Liver (tissue), 7 donors: ENCODE measurements at regions not wholly inside any gene's neighbourhood (a gene's known extent, or its start where the extent isn't known, plus 50 kb on each side); places are given as distances from the start of the nearest gene placed in this dataset.
"Not testable (repeated sequence)": the region's sequence is repeated elsewhere in the genome, so short reads cannot be mapped to it uniquely, and the experiment has no call there.

ENCODE experiments used
- DNase-seq: peaks from one replicate; pipeline ENCODE4 v3.0.0-alpha.2; 2017; ENCODE audit warnings: low spot score
- H3K27ac ChIP-seq, 2 donors: one replicate each; pipeline ENCODE4 v1.7.0; 2013; ENCODE audit warnings: inconsistent platforms in 2 of 2, low read length in 2 of 2, control low read depth in 1 of 2, low read depth in 1 of 2, mild to moderate bottlenecking in 1 of 2
- H3K27me3 ChIP-seq, 4 donors: one replicate each; pipeline versions ENCODE4 v1.6.1 to v1.7.0; 2013; ENCODE audit warnings: low read length in 3 of 4, inconsistent platforms in 1 of 4, mild to moderate bottlenecking in 1 of 4, moderate library complexity in 1 of 4; ENCODE audit not compliant: control insufficient read depth in 4 of 4, insufficient read depth in 4 of 4
- H3K36me3 ChIP-seq, 4 donors: one replicate each; pipeline versions ENCODE4 v1.6.1 to v1.7.0; 2013; ENCODE audit warnings: low read length in 3 of 4, mild to moderate bottlenecking in 3 of 4, low read depth in 1 of 4, moderate library complexity in 1 of 4; ENCODE audit not compliant: control insufficient read depth in 4 of 4, insufficient read depth in 3 of 4
- H3K4me1 ChIP-seq, 4 donors: one replicate each; pipeline versions ENCODE4 v1.6.1 to v1.7.0; 2013; ENCODE audit warnings: low read length in 3 of 4, mild to moderate bottlenecking in 3 of 4, moderate library complexity in 1 of 4; ENCODE audit not compliant: control insufficient read depth in 4 of 4, insufficient read depth in 4 of 4
- H3K4me3 ChIP-seq, 3 donors: one replicate each; pipeline versions ENCODE4 v1.6.1 to v1.7.0; 2013; ENCODE audit warnings: low read length in 3 of 3, control low read depth in 1 of 3, low read depth in 1 of 3, mild to moderate bottlenecking in 1 of 3
- H3K9ac ChIP-seq, 2 donors: one replicate each; pipeline ENCODE4 v1.7.0; 2013; ENCODE audit warnings: low read length in 2 of 2, mild to moderate bottlenecking in 2 of 2, moderate library complexity in 2 of 2, control low read depth in 1 of 2, low read depth in 1 of 2
- H3K9me3 ChIP-seq, 4 donors: one replicate each; pipeline versions ENCODE4 v1.6.1 to v1.7.0; 2013; ENCODE audit warnings: low read length in 3 of 4; ENCODE audit not compliant: control insufficient read depth in 4 of 4
- HNF4A ChIP-seq, 2 donors: conservative IDR thresholded peaks; 2 replicates each; pipeline ENCODE4 v1.6.1; 2016; ENCODE audit warnings: antibody characterized with exemption in 2 of 2, mild to moderate bottlenecking in 2 of 2
- HNF4G ChIP-seq: IDR thresholded peaks from 2 replicates; pipeline ENCODE4 v1.6.1; 2016; ENCODE audit warnings: antibody characterized with exemption
- JUND ChIP-seq, 2 donors: IDR thresholded peaks; 2 replicates each; pipeline ENCODE4 v1.6.1; 2016; ENCODE audit warnings: antibody characterized with exemption in 2 of 2
- RAD21 ChIP-seq, 2 donors: IDR thresholded peaks; 2 replicates each; pipeline ENCODE4 v1.6.1; 2016; ENCODE audit warnings: antibody characterized with exemption in 2 of 2, mild to moderate bottlenecking in 2 of 2
- RXRA ChIP-seq, 2 donors: IDR thresholded peaks; 2 replicates each; pipeline ENCODE4 v1.6.1; 2017 to 2018; ENCODE audit warnings: antibody characterized with exemption in 2 of 2, mild to moderate bottlenecking in 1 of 2
- TAF1 ChIP-seq: conservative IDR thresholded peaks from 2 replicates; pipeline ENCODE4 v1.6.1; 2016; ENCODE audit warnings: antibody characterized with exemption, mild to moderate bottlenecking
- WGBS: extraction: QIAGEN DNeasy Blood & Tissue Kit; methylation state at CpG from one replicate; pipeline ENCODE4 v1.1.7; 2013; 5-methylcytosine and 5-hydroxymethylcytosine counted together
- TF ChIP-seq, protein P1 (sequence below): IDR thresholded peaks from 2 replicates; pipeline ENCODE4 v1.6.1; 2016; ENCODE audit warnings: antibody characterized with exemption, mild to moderate bottlenecking
- TF ChIP-seq, protein P2 (sequence below): IDR thresholded peaks from 2 replicates; pipeline ENCODE4 v1.6.1; 2016; ENCODE audit warnings: antibody characterized with exemption
- TF ChIP-seq, protein P3 (sequence below): IDR thresholded peaks from 2 replicates; pipeline ENCODE4 v1.6.1; 2016; ENCODE audit warnings: antibody characterized with exemption
- donor health status: healthy.
- donor health status: healthy.
- donor health status: healthy.
- donor health status: healthy.

DNA sequence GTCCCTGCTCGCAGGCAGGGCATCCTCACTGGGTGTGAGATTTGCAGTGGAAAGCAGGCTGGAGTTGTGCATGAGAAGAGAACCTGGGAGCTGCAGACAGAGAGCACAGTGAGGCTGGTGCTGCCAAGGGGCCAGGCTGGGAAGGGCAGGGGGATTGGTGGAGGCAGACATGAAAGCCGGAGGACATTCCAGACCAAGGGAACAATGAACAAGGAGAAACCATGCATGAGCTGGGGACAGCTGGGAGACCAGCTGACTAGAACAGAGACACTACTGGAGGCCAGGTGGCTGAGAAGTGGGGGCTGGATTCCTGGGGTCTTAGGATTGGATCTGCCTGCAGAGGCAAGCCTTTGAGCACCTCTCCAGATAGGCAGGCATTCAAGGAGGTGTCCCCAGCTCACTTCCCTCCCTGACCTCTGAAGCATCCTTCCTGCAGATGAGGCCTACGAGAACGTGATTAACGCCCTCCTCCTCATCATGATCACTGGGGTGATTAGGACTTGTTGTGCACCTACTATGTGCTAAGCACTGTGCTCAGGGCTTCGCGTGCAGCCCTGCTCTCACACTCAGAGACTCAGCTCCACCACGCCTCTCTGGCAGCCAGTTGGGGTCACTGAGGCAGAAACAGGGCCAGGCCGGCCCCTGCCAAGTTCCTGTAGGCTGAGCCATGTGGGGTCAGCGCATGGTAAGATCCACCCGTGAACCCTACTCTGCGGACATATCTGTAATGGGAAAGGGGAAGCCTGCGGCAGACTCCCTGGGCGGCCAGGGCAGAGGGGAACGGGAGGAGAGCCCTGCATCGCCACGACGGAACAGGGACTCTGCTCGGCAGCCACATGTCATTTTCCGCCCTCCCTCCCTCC is 74.8 kb upstream of the SLC66A3 start (continued):
- TF ChIP-seq, protein P1, sequence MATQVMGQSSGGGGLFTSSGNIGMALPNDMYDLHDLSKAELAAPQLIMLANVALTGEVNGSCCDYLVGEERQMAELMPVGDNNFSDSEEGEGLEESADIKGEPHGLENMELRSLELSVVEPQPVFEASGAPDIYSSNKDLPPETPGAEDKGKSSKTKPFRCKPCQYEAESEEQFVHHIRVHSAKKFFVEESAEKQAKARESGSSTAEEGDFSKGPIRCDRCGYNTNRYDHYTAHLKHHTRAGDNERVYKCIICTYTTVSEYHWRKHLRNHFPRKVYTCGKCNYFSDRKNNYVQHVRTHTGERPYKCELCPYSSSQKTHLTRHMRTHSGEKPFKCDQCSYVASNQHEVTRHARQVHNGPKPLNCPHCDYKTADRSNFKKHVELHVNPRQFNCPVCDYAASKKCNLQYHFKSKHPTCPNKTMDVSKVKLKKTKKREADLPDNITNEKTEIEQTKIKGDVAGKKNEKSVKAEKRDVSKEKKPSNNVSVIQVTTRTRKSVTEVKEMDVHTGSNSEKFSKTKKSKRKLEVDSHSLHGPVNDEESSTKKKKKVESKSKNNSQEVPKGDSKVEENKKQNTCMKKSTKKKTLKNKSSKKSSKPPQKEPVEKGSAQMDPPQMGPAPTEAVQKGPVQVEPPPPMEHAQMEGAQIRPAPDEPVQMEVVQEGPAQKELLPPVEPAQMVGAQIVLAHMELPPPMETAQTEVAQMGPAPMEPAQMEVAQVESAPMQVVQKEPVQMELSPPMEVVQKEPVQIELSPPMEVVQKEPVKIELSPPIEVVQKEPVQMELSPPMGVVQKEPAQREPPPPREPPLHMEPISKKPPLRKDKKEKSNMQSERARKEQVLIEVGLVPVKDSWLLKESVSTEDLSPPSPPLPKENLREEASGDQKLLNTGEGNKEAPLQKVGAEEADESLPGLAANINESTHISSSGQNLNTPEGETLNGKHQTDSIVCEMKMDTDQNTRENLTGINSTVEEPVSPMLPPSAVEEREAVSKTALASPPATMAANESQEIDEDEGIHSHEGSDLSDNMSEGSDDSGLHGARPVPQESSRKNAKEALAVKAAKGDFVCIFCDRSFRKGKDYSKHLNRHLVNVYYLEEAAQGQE: no peak
- TF ChIP-seq, protein P2, sequence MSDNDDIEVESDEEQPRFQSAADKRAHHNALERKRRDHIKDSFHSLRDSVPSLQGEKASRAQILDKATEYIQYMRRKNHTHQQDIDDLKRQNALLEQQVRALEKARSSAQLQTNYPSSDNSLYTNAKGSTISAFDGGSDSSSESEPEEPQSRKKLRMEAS: no peak

- no peak overlapping the region for H3K4me3 ChIP-seq
- no peaks in the 10 kb centered on the region for H3K36me3 ChIP-seq
- H3K9ac ChIP-seq: no peak overlapping the region
- no peaks in the 10 kb centered on the region for H3K27me3 ChIP-seq
- H3K9me3 ChIP-seq: no peaks in the 10 kb centered on the region
- DNase-seq: no peak
- no peaks in the 10 kb centered on the region for H3K4me1 ChIP-seq
- no peak overlapping the region for H3K27ac ChIP-seq
- TF ChIP-seq, protein P3, sequence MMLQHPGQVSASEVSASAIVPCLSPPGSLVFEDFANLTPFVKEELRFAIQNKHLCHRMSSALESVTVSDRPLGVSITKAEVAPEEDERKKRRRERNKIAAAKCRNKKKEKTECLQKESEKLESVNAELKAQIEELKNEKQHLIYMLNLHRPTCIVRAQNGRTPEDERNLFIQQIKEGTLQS: no peak
- TF ChIP-seq RAD21 (IDR thresholded peaks at IDR 0.05): no peak
- WGBS: 93% methylated on average over 6 of the region's 6 CpGs
Measured at GRCh38 chr2:11082880-11083279, 72.4 kb upstream of the SLC66A3 start.

- not testable (repeated sequence) for DNase-seq, H3K36me3 ChIP-seq
- 92% methylated on average over 17 of the region's 17 CpGs for WGBS
Measured at GRCh38 chr2:11088821-11089220, 66.4 kb upstream of the SLC66A3 start.

DNA sequence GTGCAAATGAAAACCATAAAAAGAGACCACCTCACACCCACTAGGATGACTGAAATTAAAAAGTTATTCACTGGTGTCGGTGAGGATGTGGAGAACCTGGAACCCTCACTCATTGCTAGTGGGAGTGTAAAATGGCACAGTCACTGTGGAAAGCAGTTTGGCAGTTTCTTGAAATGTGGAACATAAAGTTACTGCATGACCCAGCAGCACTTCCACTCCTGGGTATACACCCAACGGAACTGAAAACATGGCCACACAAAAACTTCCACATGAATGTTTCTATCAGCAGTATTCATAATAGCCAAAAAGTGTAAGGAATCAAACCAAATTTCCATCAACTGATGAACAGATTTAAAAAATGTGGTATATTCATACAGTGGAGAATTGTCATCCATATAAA is 65.1 kb upstream of the SLC66A3 start:
- Histone ChIP-seq H3K4me1 (no peaks in the 10 kb centered on the region), H3K4me3 (no peak overlapping the region), H3K9me3 (no peaks in the 10 kb centered on the region), H3K36me3 (no peaks in the 10 kb centered on the region), H3K27me3 (no peaks in the 10 kb centered on the region), H3K9ac (no peak overlapping the region), H3K27ac (no peak overlapping the region)
- 85% methylated on average over 2 of the region's 2 CpGs for WGBS
- TF ChIP-seq JUND (IDR thresholded peaks at IDR 0.05): no peak
- TF ChIP-seq TAF1: no peak
- TF ChIP-seq, protein P2: no peak
- TF ChIP-seq HNF4G: no peak
- no peak for TF ChIP-seq RXRA (IDR thresholded peaks at IDR 0.05)
- TF ChIP-seq, protein P3: no peak
- TF ChIP-seq HNF4A (conservative IDR thresholded peaks at IDR 0.05): no peak
- no peak for DNase-seq

More at GRCh38 chr2:11088821-11089220, 66.4 kb upstream of the SLC66A3 start:
- H3K4me3 ChIP-seq, H3K4me1 ChIP-seq, H3K27me3 ChIP-seq, H3K9ac ChIP-seq, H3K27ac ChIP-seq, H3K9me3 ChIP-seq: not testable (repeated sequence)
